ENCODE measurements at regions not wholly inside any gene's neighbourhood (a gene's known extent, or its start where the extent isn't known, plus 50 kb on each side); places are given as distances from the start of the nearest gene placed in this dataset.

GRCh38 chr3:150131663-150132062 is 161.0 kb upstream of the PFN2 start:
- Histone ChIP-seq H3K9me3 (no peaks in the 10 kb centered on the region), H3K36me3 (no peaks in the 10 kb centered on the region), H3K27me3 (replicated peaks; ENCODE audit: insufficient read depth) (no peaks in the 10 kb centered on the region), H3K4me1 (ENCODE audit: control insufficient read depth in 1 of 2, low read depth in 2 of 2) (peaks cover 0 to 3% of the 10 kb centered on the region in 2 donors), H3K4me3 (no peak overlapping the region), H3K27ac (no peak overlapping the region)
- DNase-seq (ENCODE audit: low spot score), result no peak
- ATAC-seq (ENCODE audit: insufficient number of reproducible peaks, low FRiP score, low read depth), result no peak
- TF ChIP-seq CTCF (IDR thresholded peaks at IDR 0.05), result no peak

- Histone ChIP-seq H3K27me3 (replicated peaks; ENCODE audit: insufficient read depth) (no peaks in the 10 kb centered on the region), H3K4me3 (no peak overlapping the region), H3K27ac (no peak overlapping the region), H3K9me3 (no peaks in the 10 kb centered on the region), H3K4me1 (ENCODE audit: control insufficient read depth in 1 of 2, low read depth in 2 of 2) (no peaks in the 10 kb centered on the region), H3K36me3 (no peaks in the 10 kb centered on the region)
- DNase-seq (ENCODE audit: low spot score) (no peak), ATAC-seq (ENCODE audit: insufficient number of reproducible peaks, low FRiP score, low read depth) (no peak)
- no peak for TF ChIP-seq CTCF (IDR thresholded peaks at IDR 0.05)
Measured at GRCh38 chr3:150130404-150131100, 159.9 kb upstream of the PFN2 start.

- no peak for ATAC-seq (ENCODE audit: insufficient number of reproducible peaks, low FRiP score, low read depth)
- Histone ChIP-seq H3K9me3 (no peaks in the 10 kb centered on the region), H3K4me3 (no peak overlapping the region), H3K4me1 (ENCODE audit: control insufficient read depth in 1 of 2, low read depth in 2 of 2) (no peaks in the 10 kb centered on the region), H3K27me3 (replicated peaks; ENCODE audit: insufficient read depth) (no peaks in the 10 kb centered on the region), H3K27ac (no peak overlapping the region), H3K36me3 (no peaks in the 10 kb centered on the region)
- DNase-seq (ENCODE audit: low spot score), result no peak
- TF ChIP-seq CTCF (IDR thresholded peaks at IDR 0.05), result no peak
Measured at GRCh38 chr3:150129166-150129565, 158.5 kb upstream of the PFN2 start.

- Histone ChIP-seq H3K27ac (no peak overlapping the region), H3K36me3 (no peaks in the 10 kb centered on the region), H3K27me3 (replicated peaks; ENCODE audit: insufficient read depth) (no peaks in the 10 kb centered on the region), H3K4me3 (no peak overlapping the region), H3K4me1 (ENCODE audit: control insufficient read depth in 1 of 2, low read depth in 2 of 2) (no peaks in the 10 kb centered on the region), H3K9me3 (no peaks in the 10 kb centered on the region)
- no peak for TF ChIP-seq CTCF (IDR thresholded peaks at IDR 0.05)
- no peak for DNase-seq (ENCODE audit: low spot score)
- ATAC-seq (ENCODE audit: insufficient number of reproducible peaks, low FRiP score, low read depth), result no peak
Measured at GRCh38 chr3:150128126-150128525, 157.4 kb upstream of the PFN2 start.

GRCh38 chr3:150127011-150127490 is 156.4 kb upstream of the PFN2 start:
- no peak overlapping the region for H3K4me3 ChIP-seq
- no peaks in the 10 kb centered on the region for H3K27me3 ChIP-seq (replicated peaks; ENCODE audit: insufficient read depth)
- TF ChIP-seq CTCF (IDR thresholded peaks at IDR 0.05), result no peak
- ATAC-seq (ENCODE audit: insufficient number of reproducible peaks, low FRiP score, low read depth), result no peak
- no peak for DNase-seq (ENCODE audit: low spot score)
- H3K27ac ChIP-seq, result no peak overlapping the region
- no peaks in the 10 kb centered on the region for H3K36me3 ChIP-seq
- H3K9me3 ChIP-seq, result no peaks in the 10 kb centered on the region
- no peaks in the 10 kb centered on the region for H3K4me1 ChIP-seq (ENCODE audit: control insufficient read depth in 1 of 2, low read depth in 2 of 2)
